K562 (cell line): ENCODE measurements at regions not wholly inside any gene's neighbourhood (a gene's known extent, or its start where the extent isn't known, plus 50 kb on each side); places are given as distances from the start of the nearest gene placed in this dataset.

Experiments used
- CBFA2T2 ChIP-seq: fragments of 450-650 bp; conservative IDR thresholded peaks from 2 replicates; pipeline ENCODE4 v1.6.1; 2017; ENCODE audit warnings: mild to moderate bottlenecking
- CC2D1A ChIP-seq: fragments of 450-650 bp; IDR thresholded peaks from 2 replicates; pipeline ENCODE4 v1.6.1; 2017; ENCODE audit warnings: mild to moderate bottlenecking
- GTF2A2 ChIP-seq: IDR thresholded peaks from 2 replicates; pipeline ENCODE4 v1.6.1; 2016; ENCODE audit warnings: mild to moderate bottlenecking, missing genetic modification characterization, missing compliant biosample characterization
- STAG1 ChIP-seq: sonication (generic); formaldehyde crosslinking; IDR thresholded peaks from 2 replicates; pipeline ENCODE4 v1.5.0; 2020; ENCODE audit warnings: missing genetic modification reagents, borderline replicate concordance
- ZNF184 ChIP-seq: sonication (generic); formaldehyde crosslinking; IDR thresholded peaks from 2 replicates; pipeline ENCODE4 v1.5.0; 2020; ENCODE audit warnings: missing genetic modification reagents
- TF ChIP-seq, protein P1 (sequence below): fragments of 250-450 bp; sonication (Bioruptor Pico); IDR thresholded peaks from 2 replicates; pipeline ENCODE4 v1.5.0; 2021; ENCODE audit warnings: mild to moderate bottlenecking, borderline replicate concordance
- TF ChIP-seq, protein P2 (sequence below): fragments of 450-650 bp; formaldehyde crosslinking; IDR thresholded peaks from 2 replicates; pipeline ENCODE4 v1.4.0; 2022; ENCODE audit warnings: missing genetic modification characterization

DNA sequence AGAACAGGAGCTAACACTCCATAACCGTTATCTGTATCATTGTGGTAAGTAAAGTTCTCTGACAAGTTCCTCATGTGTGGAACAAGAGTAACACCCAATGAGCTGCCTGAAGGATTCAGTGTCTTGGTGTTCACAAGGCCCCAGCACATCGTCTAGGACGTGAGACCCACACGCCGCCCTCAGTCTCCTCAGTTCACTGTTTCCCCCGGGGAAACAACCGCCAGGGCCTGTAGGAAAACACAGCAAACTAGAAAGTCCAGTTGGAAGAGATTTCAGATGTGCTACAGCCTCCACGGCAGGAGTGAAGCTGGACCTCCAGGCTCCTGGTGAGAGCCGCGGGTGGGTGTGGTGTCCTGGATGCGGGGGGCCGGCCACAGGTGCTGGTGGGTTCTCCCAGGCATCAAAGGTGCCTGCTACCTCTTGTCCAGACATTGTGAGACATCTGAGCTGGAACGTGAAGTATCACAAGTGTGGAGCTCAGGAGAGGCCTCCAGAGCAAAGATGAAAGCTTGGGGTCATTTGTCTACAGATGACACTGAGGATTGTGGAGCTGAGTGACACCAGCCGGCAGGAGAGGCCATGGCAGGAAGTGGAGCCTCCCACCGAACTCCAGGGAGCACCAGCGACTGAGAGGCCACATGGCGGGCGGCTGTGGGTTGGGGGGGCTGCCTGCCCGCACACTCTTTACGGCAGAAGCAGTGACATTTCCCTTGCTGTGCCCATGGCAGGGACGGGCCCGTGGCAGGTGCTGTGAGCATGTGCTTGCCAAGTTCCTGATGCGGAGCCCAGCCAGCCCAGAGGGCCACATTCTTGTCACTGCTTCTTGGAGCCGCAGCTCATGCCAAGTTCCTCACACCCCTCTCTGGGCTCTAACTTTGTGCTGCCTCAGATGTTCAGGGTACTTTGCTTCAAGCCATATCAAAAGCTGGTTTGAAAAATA, 131.2 kb downstream of the TMEM18 start (continued):
- TF ChIP-seq STAG1 (CRISPR knock-in tag) (no peak), CBFA2T2 (no peak), GTF2A2 (tag) (no peak), ZNF184 (no peak), CC2D1A (no peak)
- TF ChIP-seq, protein P1, sequence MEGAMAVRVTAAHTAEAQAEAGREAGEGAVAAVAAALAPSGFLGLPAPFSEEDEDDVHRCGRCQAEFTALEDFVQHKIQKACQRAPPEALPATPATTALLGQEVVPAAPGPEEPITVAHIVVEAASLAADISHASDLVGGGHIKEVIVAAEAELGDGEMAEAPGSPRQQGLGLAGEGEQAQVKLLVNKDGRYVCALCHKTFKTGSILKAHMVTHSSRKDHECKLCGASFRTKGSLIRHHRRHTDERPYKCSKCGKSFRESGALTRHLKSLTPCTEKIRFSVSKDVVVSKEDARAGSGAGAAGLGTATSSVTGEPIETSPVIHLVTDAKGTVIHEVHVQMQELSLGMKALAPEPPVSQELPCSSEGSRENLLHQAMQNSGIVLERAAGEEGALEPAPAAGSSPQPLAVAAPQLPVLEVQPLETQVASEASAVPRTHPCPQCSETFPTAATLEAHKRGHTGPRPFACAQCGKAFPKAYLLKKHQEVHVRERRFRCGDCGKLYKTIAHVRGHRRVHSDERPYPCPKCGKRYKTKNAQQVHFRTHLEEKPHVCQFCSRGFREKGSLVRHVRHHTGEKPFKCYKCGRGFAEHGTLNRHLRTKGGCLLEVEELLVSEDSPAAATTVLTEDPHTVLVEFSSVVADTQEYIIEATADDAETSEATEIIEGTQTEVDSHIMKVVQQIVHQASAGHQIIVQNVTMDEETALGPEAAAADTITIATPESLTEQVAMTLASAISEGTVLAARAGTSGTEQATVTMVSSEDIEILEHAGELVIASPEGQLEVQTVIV (CRISPR knock-in tag) = no peak
- TF ChIP-seq, protein P2, sequence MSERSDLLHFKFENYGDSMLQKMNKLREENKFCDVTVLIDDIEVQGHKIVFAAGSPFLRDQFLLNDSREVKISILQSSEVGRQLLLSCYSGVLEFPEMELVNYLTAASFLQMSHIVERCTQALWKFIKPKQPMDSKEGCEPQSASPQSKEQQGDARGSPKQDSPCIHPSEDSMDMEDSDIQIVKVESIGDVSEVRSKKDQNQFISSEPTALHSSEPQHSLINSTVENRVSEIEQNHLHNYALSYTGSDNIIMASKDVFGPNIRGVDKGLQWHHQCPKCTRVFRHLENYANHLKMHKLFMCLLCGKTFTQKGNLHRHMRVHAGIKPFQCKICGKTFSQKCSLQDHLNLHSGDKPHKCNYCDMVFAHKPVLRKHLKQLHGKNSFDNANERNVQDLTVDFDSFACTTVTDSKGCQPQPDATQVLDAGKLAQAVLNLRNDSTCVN (CRISPR knock-in tag) = no peak
